ENCODE measurements at regions not wholly inside any gene's neighbourhood (a gene's known extent, or its start where the extent isn't known, plus 50 kb on each side); places are given as distances from the start of the nearest gene placed in this dataset.

DNA sequence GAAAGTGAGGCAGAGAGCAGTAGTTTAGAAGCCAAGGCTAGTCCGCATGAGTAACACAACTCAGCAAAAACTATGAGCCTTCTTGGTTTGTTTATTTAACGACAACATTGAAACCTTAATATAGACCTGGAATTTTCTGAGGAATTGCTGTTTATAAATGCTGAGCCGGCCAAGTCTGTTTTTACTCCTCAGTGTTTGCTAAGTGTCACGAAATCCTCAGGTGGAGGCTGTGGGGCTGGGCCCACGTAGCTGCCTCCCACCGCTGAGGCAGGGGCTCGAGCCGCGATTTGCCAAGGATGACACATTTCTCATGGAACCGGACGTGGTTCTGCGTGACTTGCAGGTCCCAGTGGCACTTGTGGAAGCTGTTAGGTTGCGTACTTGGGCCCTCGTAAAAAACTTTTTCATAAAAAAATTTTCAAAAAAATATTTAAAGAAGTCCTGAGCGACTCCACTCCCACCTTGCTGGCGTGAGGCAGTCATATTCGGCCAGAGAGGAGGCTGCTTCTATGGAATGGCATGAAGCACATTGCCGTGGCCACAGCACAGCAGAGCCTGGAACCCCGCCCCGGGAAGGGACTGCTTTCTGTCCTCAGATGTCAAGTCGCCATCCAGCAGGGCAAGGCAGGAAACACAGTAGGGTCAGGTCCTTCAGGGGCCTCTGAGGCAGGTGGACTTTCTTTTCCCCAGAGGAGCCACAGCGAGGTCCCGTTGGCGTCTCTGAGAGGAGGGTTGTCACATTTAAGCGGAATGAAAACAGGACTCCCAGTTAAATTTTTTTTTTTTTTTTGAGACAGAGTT lies 64.8 kb upstream of the PCSK6 start:
- no peak for TF ChIP-seq POLR2AphosphoS5 (IDR thresholded peaks at IDR 0.05; ENCODE audit: low read depth)
- TF ChIP-seq, protein P1, sequence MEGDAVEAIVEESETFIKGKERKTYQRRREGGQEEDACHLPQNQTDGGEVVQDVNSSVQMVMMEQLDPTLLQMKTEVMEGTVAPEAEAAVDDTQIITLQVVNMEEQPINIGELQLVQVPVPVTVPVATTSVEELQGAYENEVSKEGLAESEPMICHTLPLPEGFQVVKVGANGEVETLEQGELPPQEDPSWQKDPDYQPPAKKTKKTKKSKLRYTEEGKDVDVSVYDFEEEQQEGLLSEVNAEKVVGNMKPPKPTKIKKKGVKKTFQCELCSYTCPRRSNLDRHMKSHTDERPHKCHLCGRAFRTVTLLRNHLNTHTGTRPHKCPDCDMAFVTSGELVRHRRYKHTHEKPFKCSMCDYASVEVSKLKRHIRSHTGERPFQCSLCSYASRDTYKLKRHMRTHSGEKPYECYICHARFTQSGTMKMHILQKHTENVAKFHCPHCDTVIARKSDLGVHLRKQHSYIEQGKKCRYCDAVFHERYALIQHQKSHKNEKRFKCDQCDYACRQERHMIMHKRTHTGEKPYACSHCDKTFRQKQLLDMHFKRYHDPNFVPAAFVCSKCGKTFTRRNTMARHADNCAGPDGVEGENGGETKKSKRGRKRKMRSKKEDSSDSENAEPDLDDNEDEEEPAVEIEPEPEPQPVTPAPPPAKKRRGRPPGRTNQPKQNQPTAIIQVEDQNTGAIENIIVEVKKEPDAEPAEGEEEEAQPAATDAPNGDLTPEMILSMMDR (IDR thresholded peaks at IDR 0.05; ENCODE audit: insufficient read depth, low read length): no peak
- no peak for TF ChIP-seq GABPA (IDR thresholded peaks at IDR 0.05; ENCODE audit: low read depth)
- TF ChIP-seq, protein P2, sequence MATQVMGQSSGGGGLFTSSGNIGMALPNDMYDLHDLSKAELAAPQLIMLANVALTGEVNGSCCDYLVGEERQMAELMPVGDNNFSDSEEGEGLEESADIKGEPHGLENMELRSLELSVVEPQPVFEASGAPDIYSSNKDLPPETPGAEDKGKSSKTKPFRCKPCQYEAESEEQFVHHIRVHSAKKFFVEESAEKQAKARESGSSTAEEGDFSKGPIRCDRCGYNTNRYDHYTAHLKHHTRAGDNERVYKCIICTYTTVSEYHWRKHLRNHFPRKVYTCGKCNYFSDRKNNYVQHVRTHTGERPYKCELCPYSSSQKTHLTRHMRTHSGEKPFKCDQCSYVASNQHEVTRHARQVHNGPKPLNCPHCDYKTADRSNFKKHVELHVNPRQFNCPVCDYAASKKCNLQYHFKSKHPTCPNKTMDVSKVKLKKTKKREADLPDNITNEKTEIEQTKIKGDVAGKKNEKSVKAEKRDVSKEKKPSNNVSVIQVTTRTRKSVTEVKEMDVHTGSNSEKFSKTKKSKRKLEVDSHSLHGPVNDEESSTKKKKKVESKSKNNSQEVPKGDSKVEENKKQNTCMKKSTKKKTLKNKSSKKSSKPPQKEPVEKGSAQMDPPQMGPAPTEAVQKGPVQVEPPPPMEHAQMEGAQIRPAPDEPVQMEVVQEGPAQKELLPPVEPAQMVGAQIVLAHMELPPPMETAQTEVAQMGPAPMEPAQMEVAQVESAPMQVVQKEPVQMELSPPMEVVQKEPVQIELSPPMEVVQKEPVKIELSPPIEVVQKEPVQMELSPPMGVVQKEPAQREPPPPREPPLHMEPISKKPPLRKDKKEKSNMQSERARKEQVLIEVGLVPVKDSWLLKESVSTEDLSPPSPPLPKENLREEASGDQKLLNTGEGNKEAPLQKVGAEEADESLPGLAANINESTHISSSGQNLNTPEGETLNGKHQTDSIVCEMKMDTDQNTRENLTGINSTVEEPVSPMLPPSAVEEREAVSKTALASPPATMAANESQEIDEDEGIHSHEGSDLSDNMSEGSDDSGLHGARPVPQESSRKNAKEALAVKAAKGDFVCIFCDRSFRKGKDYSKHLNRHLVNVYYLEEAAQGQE (IDR thresholded peaks at IDR 0.05; ENCODE audit: insufficient replicate concordance, low read depth): no peak
- TF ChIP-seq SPI1 (IDR thresholded peaks at IDR 0.05; ENCODE audit: borderline replicate concordance, low read depth): no peak

Data from HL-60 (cell line).